ENCODE measurements at regions not wholly inside any gene's neighbourhood (a gene's known extent, or its start where the extent isn't known, plus 50 kb on each side); places are given as distances from the start of the nearest gene placed in this dataset.

GRCh38 chr1:69244211-69244610 is 323.5 kb upstream of the LRRC7 start:
- no peak for DNase-seq
- no peak overlapping the region for H3K9ac ChIP-seq
- no peak overlapping the region for H2AFZ ChIP-seq (ENCODE audit: low read depth)
- ChIA-PET POLR2A (no interaction called here), CTCF (interaction anchor here (1.0 kb wide), 1 partner anchor 41 kb away, joined by 3 read pairs; no protein-coding TSS in a partner anchor)
- no peak for TF ChIP-seq FOXJ3 (CRISPR knock-in tag; IDR thresholded peaks at IDR 0.05)
- no peak for TF ChIP-seq RFX5 (IDR thresholded peaks at IDR 0.05; ENCODE audit: low read length)
- TF ChIP-seq FOXM1 (IDR thresholded peaks at IDR 0.05; ENCODE audit: low read depth), result no peak
- TF ChIP-seq JUND (IDR thresholded peaks at IDR 0.05), result no peak
- no peak for TF ChIP-seq YY1 (IDR thresholded peaks at IDR 0.05; ENCODE audit: low read depth)
- TF ChIP-seq MEF2A (IDR thresholded peaks at IDR 0.05; ENCODE audit: borderline replicate concordance, low read depth), result no peak
- TF ChIP-seq RAD21 (IDR thresholded peaks at IDR 0.05; ENCODE audit: low read length), result no peak
- no peak for TF ChIP-seq TAF1 (IDR thresholded peaks at IDR 0.05; ENCODE audit: borderline replicate concordance, low read depth, low read length)
- TF ChIP-seq RCOR1 (IDR thresholded peaks at IDR 0.05; ENCODE audit: low read length), result no peak
- no peak for TF ChIP-seq FOSL2 (IDR thresholded peaks at IDR 0.05; ENCODE audit: borderline replicate concordance, low read depth)
- no peak for TF ChIP-seq CHD2 (IDR thresholded peaks at IDR 0.05; ENCODE audit: low read length, partially characterized antibody)
- TF ChIP-seq ZBTB33 (IDR thresholded peaks at IDR 0.05; ENCODE audit: borderline replicate concordance, low read depth), result no peak
- TF ChIP-seq, protein P1, sequence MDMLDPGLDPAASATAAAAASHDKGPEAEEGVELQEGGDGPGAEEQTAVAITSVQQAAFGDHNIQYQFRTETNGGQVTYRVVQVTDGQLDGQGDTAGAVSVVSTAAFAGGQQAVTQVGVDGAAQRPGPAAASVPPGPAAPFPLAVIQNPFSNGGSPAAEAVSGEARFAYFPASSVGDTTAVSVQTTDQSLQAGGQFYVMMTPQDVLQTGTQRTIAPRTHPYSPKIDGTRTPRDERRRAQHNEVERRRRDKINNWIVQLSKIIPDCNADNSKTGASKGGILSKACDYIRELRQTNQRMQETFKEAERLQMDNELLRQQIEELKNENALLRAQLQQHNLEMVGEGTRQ (IDR thresholded peaks at IDR 0.05; ENCODE audit: borderline replicate concordance, low read depth, low read length), result no peak
- TF ChIP-seq, protein P2, sequence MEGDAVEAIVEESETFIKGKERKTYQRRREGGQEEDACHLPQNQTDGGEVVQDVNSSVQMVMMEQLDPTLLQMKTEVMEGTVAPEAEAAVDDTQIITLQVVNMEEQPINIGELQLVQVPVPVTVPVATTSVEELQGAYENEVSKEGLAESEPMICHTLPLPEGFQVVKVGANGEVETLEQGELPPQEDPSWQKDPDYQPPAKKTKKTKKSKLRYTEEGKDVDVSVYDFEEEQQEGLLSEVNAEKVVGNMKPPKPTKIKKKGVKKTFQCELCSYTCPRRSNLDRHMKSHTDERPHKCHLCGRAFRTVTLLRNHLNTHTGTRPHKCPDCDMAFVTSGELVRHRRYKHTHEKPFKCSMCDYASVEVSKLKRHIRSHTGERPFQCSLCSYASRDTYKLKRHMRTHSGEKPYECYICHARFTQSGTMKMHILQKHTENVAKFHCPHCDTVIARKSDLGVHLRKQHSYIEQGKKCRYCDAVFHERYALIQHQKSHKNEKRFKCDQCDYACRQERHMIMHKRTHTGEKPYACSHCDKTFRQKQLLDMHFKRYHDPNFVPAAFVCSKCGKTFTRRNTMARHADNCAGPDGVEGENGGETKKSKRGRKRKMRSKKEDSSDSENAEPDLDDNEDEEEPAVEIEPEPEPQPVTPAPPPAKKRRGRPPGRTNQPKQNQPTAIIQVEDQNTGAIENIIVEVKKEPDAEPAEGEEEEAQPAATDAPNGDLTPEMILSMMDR (IDR thresholded peaks at IDR 0.05), result no peak
- TF ChIP-seq, protein P3, sequence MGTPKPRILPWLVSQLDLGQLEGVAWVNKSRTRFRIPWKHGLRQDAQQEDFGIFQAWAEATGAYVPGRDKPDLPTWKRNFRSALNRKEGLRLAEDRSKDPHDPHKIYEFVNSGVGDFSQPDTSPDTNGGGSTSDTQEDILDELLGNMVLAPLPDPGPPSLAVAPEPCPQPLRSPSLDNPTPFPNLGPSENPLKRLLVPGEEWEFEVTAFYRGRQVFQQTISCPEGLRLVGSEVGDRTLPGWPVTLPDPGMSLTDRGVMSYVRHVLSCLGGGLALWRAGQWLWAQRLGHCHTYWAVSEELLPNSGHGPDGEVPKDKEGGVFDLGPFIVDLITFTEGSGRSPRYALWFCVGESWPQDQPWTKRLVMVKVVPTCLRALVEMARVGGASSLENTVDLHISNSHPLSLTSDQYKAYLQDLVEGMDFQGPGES (IDR thresholded peaks at IDR 0.05; ENCODE audit: low read depth, low read length), result no peak
- TF ChIP-seq EP300 (IDR thresholded peaks at IDR 0.05; ENCODE audit: borderline replicate concordance in 1 of 2, low read depth in 1 of 2, low read length in 1 of 2), result no peak
- H3F3A ChIP-seq (replicated peaks; ENCODE audit: insufficient read depth), result no peaks in the 10 kb centered on the region
- 43% methylated on average over 1 of the region's 1 CpG for WGBS (ENCODE audit: low lambda C conversion rate)
- H3K79me2 ChIP-seq (ENCODE audit: insufficient read depth), result no peaks in the 10 kb centered on the region
- H3K4me2 ChIP-seq, result no peak overlapping the region
- no peak overlapping the region for H3K4me3 ChIP-seq (ENCODE audit: low read depth in 2 of 2, low read length in 1 of 2)
- H3K27me3 ChIP-seq (ENCODE audit: insufficient read depth), result no peaks in the 10 kb centered on the region
- no peaks in the 10 kb centered on the region for H3K9me3 ChIP-seq
- H4K20me1 ChIP-seq (ENCODE audit: insufficient read depth), result no peaks in the 10 kb centered on the region
- H3K36me3 ChIP-seq (replicated peaks in 1 of 2; ENCODE audit: control insufficient read depth in 1 of 2, insufficient read depth in 2 of 2, low read length in 1 of 2), result no peaks in the 10 kb centered on the region
- H3K27ac ChIP-seq (ENCODE audit: low read depth in 2 of 2, low read length in 1 of 2), result no peak overlapping the region
- H3K9me2 ChIP-seq, result no peaks in the 10 kb centered on the region
- no peaks in the 10 kb centered on the region; a peak in 1 of 4 replicates for H3K4me1 ChIP-seq (ENCODE audit: control insufficient read depth in 1 of 2, insufficient read depth in 2 of 2, low read depth in 1 of 2, low read length in 1 of 2)

Measured in SK-N-SH (cell line).